NCI-H1694 (cell line): ENCODE measurements at regions not wholly inside any gene's neighbourhood (a gene's known extent, or its start where the extent isn't known, plus 50 kb on each side); places are given as distances from the start of the nearest gene placed in this dataset.
"Not testable (repeated sequence)": the region's sequence is repeated elsewhere in the genome, so short reads cannot be mapped to it uniquely, and the experiment has no call there.

ENCODE experiments used
- DNase-seq: peaks from one replicate; lab custom pipeline; 2025; lab: John Stamatoyannopoulos, UW

DNA sequence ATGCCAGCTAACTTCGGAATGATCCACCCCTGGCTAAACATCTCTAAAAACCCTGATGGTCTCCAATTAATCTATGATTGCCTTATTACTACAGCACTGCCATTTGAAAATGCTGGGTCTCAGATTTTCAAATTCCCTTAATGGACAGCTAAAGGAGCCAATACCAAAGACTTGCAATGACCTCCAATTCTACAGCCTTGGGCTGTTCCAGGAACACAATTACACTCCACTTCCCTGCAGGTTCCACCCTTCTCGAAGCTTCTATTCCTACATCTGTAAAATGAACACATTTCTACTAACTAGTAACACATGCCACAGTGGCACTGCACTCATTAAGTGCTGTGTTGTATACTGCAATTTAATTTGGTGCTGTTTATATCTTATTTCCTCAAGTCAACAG lies 85.7 kb upstream of the AK4 start:
- no peak for DNase-seq

GRCh38 chr1:65063025-65063424 lies 85.0 kb upstream of the AK4 start:
- peak; percentile 18 for DNase-seq

DNA sequence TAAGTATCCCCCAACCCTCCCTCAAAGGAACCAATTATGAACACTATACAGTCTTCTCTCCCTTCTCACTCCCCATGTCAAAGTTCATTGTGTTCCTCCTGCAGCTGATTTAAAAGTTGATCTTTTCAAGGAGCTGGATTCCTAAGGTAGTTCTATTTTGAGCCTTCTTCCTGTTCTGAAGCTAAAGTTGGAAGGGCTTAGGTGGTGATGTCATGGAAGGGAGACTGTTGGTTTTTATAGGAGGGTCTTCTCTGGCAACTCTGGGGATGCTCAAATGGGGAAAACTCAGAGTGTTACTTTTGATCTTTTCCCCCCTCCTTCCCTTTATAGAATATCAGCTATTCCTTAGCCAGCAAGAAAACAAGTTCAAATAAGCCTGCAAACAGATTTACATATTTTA lies 83.0 kb upstream of the AK4 start:
- no peak for DNase-seq

DNA sequence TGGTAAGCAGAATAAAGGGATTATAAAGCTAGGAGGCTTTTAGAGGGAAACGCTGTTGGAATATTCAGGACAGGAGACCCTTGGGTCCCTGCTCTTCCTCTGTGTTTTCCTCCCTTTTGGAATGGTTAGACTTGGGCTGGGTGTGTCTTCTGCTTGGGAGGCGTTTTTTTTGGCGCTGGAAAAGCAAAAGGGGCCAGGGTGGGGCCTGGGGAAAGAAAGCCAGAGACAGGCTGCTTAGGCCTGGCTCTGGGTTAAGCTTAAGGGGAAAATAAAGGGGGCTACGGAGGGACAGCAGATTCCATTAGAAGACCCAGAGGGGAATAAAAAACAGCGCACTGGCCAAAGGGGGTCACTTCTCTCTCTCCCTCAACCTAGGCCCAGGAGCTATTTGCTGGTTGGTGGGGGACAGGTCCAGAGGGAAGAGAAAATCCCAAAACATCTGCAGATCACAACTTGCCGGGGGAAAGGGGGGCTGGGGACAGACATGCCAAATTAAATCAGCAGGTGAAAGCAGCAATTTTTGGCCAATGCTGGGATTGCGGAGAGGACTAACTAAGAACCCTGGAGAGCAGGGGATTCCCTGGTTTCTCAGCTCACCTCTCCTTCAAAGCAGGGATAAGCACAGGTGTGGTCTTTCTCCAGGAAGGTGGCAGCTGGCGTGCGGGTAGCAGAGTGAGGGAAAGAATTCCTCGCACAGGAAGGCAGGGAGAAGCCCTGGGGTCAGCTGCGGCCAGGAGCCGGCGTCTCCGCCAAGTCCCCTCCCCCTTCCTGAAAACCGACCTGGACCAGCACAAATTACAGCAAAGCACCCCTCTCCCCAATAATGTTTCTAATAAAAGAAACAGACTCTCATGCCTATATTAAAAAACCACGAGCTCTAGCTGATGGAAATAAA lies 82.2 kb upstream of the AK4 start:
- no peak for DNase-seq

DNA sequence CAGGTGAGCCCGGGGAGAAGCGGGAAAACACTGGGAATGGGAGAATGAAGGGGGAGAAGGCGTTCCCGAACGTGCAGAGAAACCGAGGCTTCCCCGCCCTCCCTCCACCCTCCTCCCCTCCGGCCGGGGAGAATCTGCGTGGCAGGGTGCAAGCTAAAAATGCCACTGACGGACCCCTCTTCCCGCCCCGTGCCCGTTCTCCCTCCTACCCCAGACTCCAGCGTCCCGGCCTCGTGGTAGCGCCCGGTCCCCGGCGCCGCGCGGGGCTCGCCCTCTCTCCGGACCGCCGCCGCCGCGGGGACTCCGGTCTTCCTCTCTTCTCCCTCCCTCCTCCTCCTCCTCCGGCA lies 81.6 kb upstream of the AK4 start:
- DNase-seq, result no peak

GRCh38 chr1:65066766-65067490 lies 81.1 kb upstream of the AK4 start:
- peak; percentile 7 for DNase-seq

GRCh38 chr1:65067491-65068201 lies 80.4 kb upstream of the AK4 start:
- DNase-seq, result peak; percentile 89

DNA sequence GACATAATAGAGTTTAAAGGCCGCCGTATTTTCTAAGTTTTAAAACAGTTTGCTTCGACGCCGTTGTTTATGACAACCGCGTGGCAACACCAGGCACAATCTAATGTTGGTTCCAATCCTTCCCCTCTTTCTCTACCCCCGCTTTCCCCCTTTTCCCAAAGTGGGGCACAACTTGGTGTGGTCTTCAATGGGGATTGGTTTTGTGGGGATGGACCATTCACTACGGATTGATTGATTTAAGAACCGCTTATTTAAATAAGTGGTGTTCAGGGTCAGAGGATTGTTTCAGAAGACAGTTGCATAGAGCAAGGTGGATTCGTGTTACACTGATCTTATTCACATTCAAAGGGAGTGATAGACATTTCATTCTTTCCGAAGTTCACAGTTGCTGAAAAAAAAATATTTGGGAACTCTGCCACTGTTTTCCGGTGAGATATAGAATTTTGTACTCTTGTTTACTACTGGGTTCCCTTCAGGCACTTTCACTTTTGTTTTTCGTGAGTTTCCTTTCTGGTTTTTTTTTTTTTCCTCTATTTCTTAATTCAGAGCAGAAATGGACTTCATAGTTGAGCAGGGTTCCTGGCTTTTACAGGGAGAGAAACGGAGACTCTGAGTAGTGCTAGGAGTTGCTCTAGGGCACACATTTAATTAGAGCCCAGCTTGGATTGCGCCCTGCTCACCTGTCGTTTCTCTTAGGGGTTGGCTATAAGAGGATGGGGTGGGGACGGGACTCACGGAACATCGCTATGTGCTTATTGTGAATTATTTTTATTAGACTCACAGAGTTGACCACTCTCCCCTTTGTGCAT lies 79.6 kb upstream of the AK4 start:
- DNase-seq, result peak; percentile 55

DNA sequence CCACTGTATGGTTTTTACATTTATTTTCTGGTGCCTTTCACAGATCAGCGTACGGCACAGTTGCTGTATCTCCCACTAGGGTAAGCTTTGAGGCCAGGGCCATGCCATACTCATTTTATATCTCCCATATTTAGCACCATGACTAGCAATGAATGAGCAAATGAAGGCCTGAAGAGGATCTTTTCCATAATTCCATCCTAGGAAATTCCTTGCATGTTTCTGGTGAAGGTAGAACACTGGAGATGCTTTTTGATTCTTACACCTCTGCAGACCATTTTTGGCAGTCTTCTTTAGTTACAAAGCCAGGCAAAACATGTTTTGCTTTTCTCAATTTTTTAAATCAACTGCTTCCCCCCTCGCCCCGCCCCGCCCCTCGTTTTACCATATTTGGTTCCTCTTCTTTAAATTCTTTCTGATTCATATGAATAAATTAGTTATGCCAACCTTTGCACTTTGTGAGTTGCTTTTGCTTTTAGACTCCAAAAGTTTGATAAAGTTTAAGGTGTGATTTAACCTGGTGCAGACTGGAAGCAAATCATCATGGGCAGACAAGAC lies 78.9 kb upstream of the AK4 start:
- DNase-seq, result peak; percentile 55

DNA sequence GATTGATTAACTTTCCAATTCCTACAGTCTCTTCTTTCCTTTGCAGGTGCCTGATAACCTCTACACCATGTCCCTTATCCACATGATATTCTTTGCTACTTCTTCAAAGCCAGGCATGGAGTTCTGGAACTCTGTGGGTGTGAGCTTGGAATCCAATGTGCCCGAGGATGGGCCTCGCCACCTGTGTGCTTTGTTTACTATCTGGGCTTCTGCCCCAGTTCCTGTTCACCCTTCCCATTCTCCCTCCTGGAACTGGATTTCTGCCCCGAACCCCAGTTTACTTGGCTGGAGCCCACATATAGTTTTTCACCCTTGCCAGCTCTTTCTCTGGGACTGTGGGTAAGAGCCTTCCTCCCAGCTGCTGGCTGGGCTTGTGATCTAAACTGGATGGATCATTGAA lies 75.2 kb upstream of the AK4 start:
- DNase-seq, result no peak

DNA sequence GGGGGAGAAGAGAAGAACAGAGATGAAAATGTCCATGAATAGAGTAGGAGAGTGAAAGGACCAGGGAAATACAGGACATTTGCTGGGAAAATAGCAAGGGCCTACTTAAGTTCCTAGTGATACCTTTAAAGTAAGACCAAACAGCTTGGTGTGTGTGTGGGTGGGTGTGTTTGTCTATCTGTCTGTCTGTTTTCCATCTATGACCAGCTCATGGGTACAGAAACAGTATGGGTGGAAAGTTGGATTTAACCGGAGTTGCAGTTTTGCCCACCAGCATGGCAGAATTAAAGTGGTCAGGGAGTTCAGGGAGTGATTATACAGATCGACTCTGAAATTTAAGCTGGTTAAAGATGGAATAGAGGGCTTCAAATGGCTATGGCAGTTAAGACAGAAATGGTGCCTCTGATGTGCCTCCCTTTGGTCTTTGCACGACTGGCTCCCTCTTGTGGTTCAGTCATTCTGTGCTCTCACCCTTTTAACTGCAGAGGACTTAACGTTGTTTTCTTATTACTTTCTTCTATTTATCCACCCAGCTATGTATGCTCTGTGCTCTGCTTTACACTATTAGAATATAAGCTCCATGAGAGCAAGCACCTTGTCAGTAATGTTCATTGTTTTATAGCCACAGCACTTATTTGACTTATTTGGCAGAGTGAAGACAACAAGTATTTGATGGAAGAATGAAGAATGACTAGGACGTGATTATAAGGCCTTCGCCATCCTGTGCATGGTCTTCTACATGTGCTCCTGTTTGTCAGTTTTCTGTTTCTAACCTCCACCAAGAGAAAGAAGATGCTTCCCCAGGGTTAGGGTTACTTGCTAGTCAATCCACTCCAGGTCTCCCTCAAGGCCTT lies 72.7 kb upstream of the AK4 start:
- DNase-seq, result peak; percentile 67

- DNase-seq, result no peak
Measured at GRCh38 chr1:65077369-65077768, 70.6 kb upstream of the AK4 start.

GRCh38 chr1:65079941-65080340 lies 68.1 kb upstream of the AK4 start:
- DNase-seq, result no peak

- DNase-seq, result no peak
Measured at GRCh38 chr1:65082346-65083040, 65.5 kb upstream of the AK4 start.

- no peak for DNase-seq
Measured at GRCh38 chr1:65083263-65083896, 64.6 kb upstream of the AK4 start.

DNA sequence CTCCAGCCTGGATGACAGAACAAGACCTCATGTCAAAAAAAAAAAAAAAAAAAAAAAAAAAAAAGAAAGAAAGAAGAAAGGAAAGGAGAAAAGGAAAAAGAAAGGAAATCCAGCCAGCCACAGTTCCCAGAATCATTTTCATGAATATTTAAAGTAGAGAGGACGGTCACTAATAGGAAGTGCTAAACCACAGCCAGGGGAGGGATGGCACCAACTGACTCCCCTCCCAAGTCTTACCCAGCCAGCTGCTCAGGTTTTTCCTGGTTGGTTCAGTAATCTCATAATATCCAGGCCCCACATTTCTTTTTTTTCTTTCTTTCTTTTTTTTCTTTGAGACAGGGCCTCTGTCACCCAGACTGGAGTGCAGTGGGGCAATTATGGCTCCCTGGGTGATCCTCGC lies 63.9 kb upstream of the AK4 start:
- DNase-seq, result no peak

GRCh38 chr1:65087519-65087918 lies 60.5 kb upstream of the AK4 start:
- not testable (repeated sequence) for DNase-seq

DNA sequence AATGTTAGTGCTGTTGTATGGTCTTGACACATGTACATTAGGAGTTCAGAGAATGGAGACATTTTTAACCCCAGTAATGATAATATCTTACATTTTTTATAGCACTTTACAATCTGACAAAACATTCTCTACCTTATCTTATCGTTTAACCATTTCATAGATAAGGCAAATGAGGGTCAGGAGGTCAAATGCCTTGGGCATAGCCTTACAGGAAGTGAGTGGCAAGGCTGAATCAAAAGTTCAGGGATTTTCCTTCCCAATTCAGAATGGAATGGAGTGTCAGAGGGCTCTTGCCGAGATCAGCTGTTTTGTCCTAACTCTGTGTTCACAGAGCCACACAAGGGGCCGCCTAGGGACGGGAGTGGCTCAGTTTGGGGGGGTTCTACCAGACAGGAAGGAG lies 57.6 kb upstream of the AK4 start:
- no peak for DNase-seq

- DNase-seq, result no peak
Measured at GRCh38 chr1:65092691-65093090, 55.3 kb upstream of the AK4 start.

DNA sequence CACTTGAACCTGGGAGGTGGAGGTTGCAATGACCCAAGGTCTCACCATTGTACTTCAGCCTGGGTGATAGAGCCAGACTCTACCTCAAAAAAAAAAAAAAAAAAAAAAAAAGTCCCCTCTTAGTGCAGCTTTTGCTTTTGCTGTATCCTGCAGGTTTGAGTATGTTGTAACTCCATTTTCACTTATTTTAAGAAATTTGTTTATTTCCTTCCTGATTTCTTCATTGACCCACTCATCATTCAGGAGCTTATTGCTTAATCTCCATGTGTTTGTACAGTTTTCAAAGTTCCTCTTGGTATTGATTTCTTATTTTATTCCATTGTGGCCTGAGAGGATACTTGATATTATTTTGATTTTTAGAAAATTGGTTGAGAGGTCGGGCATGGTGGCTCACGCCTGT lies 50.9 kb upstream of the AK4 start:
- DNase-seq, result no peak
